SK-N-SH (cell line): ENCODE measurements at regions not wholly inside any gene's neighbourhood (a gene's known extent, or its start where the extent isn't known, plus 50 kb on each side); places are given as distances from the start of the nearest gene placed in this dataset.
"Not testable (repeated sequence)": the region's sequence is repeated elsewhere in the genome, so short reads cannot be mapped to it uniquely, and the experiment has no call there.

Source experiments
- CTCF ChIP-seq: fragments of 200-600 bp; sonication (generic); IDR thresholded peaks from 2 replicates; pipeline ENCODE4 v1.6.1; 2017; ENCODE audit warnings: antibody characterized with exemption, mild to moderate bottlenecking, moderate library complexity
- EP300 ChIP-seq, 2 experiments: IDR thresholded peaks; 2 replicates each; pipeline versions ENCODE4 v1.4.0 to v1.6.1; 2012; ENCODE audit warnings: borderline replicate concordance in 1 of 2, low read depth in 1 of 2, low read length in 1 of 2
- EZH2phosphoT487 ChIP-seq: fragments of 200-600 bp; sonication (generic); IDR thresholded peaks from 2 replicates; pipeline ENCODE4 v1.6.1; 2017; ENCODE audit warnings: low read depth, mixed run types, mild to moderate bottlenecking, antibody characterized with exemption, moderate library complexity, borderline replicate concordance
- FOSL2 ChIP-seq: IDR thresholded peaks from 2 replicates; pipeline ENCODE4 v1.4.0; 2012; ENCODE audit warnings: low read depth, mild to moderate bottlenecking, moderate library complexity, borderline replicate concordance
- JUND ChIP-seq: IDR thresholded peaks from 2 replicates; pipeline ENCODE4 v1.4.0; 2012
- MAX ChIP-seq: IDR thresholded peaks from 2 replicates; pipeline ENCODE4 v1.4.0; 2012; ENCODE audit warnings: low read depth
- POLR2AphosphoS5 ChIP-seq: IDR thresholded peaks from 2 replicates; pipeline ENCODE4 v1.6.1; 2012; ENCODE audit warnings: low read depth, low read length
- RAD21 ChIP-seq: IDR thresholded peaks from 2 replicates; pipeline ENCODE4 v1.6.1; 2012; ENCODE audit warnings: mild to moderate bottlenecking, low read length
- REST ChIP-seq: IDR thresholded peaks from 2 replicates; pipeline ENCODE4 v1.6.1; 2012; ENCODE audit warnings: mild to moderate bottlenecking, low read depth, low read length, moderate library complexity
- RFX5 ChIP-seq: IDR thresholded peaks from 2 replicates; pipeline ENCODE4 v1.6.1; 2012; ENCODE audit warnings: mild to moderate bottlenecking, improper control_type of control experiment, low read length
- TEAD4 ChIP-seq: IDR thresholded peaks from 2 replicates; pipeline ENCODE4 v1.4.0; 2012; ENCODE audit warnings: mild to moderate bottlenecking, borderline replicate concordance; ENCODE audit not compliant: insufficient read depth
- YY1 ChIP-seq: IDR thresholded peaks from 2 replicates; pipeline ENCODE4 v1.4.0; 2012; ENCODE audit warnings: low read depth, mild to moderate bottlenecking

GRCh38 chr2:83976628-83977027 is 482.5 kb downstream of the SUCLG1 start:
- not testable (repeated sequence) for TF ChIP-seq MAX; POLR2AphosphoS5; CTCF; TEAD4; EZH2phosphoT487; JUND; EP300 (IDR thresholded peaks at IDR 0.05; ENCODE audit: borderline replicate concordance in 1 of 2, low read depth in 1 of 2, low read length in 1 of 2); FOSL2; RFX5; YY1; REST; RAD21
